ENCODE measurements at regions not wholly inside any gene's neighbourhood (a gene's known extent, or its start where the extent isn't known, plus 50 kb on each side); places are given as distances from the start of the nearest gene placed in this dataset.

GRCh38 chr9:31084350-31084749 lies 1300.1 kb upstream of the ACO1 start:
- no peak for DNase-seq

DNA sequence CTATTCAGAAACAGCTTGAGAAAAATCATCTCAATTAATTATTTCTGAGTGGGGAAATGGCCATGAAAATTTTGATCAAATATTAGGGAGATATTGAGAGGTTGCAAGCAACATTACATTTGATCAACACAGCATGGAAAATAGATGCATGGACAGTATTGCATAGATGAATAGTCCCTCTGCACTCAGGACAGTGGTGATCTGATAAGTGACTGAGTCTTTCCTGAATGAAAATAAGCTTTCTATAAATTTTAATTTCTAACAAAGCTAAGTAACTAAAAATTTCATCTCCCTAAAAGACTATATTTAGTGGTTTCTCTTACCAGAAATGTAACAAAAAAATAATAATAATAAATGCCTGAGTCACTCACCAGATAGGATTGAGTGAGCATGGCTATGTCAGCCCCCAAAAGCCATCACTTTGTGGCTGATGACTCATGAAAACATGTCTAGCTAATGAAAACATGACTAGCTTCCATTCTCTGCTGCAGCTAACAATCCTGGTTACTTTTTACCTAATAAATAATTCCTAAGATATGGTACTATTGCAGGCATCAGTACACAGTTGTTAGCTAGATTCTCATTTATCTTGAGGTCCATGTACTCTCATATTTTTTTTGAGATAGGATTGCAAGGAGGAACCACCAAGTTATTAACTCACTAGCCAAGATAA lies 1294.8 kb upstream of the ACO1 start:
- DNase-seq, result no peak

GRCh38 chr9:31100311-31100710 lies 1284.1 kb upstream of the ACO1 start:
- DNase-seq, result no peak

DNA sequence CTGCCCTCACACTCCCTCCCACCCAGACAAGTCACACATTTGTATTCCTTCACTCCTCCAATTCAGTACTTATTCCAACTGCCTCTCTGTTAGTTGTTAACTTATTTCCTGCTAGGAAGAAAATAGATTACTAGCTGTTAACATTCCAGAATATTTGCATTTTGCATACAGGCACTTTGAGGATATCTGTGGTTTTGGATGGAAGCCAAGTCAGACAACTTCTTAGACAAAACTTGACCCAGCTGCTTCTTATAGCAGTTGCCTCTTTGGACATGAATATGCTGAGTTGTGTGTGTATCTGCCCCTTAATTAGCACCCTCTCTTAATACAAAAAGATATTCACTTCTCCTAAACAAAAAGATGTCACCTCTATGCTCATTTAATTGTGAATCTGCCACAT lies 1280.6 kb upstream of the ACO1 start:
- no peak for DNase-seq

GRCh38 chr9:31104249-31104648 lies 1280.2 kb upstream of the ACO1 start:
- no peak for DNase-seq

DNA sequence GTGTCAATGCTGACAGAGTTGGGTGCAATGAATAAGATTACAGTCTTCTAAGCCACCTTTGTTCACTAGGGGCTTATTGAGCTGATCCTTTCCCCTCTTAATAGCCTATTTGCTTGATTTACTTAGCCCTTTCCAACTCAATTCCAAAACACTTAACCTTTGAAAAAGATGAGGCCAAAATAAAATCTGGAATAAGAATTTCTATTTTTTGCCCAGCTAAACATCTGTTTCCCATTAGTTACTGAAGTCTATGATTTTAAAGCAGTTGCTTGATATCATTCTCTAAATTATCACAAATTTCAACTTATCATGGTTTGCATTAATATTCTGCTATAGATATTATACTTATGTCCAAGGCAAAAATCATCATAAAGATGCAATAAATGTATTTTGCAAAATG lies 1272.0 kb upstream of the ACO1 start:
- no peak for DNase-seq

DNA sequence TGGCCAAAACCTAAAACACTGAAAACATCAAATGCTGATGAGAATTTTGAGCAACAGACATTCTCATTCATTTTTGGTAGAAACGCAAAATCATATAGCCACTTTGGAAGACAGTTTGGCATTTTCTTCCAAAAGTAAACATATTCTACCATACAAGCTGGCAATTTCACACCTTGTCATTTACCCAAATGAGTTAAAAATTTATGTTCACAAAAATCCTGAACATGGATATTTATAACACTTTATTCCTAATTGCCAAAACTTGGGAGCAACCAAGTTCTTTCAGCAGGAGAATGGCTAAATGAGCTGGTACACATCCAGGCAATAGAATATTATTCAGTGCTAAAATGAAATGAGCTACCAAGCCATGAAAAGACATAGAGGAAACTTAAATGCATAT lies 1270.1 kb upstream of the ACO1 start:
- no peak for DNase-seq

DNA sequence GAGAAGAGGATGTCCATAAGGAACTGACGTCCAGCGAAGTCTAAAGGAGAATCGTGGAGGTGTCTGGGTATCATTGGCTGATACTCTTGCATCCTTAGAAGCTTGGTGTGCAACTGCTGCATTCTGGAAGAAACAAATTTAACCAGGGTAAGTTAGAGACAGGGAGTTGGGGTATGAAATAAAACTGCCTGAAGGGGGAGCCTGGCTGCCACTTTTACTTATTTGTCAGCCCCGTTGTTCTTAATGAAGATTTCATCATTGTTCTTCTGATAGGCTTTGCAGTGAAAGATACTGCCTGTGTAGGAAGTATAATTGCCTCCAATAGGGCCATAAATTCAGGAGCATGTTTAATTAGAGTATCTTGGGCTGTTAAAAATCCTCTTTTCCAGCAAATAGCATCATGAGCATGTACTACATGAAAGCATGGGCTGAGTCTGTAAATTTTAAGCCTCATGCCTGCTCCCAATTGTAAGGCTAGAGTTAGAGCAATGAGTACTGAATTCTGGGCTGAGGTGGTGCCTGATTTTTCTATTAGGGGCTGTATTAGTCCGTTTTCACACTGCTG lies 1264.5 kb upstream of the ACO1 start:
- DNase-seq, result peak in 1 of 2 experiments; percentile 35

- no peak for DNase-seq
These were observed 1260.1 kb upstream of the ACO1 start for GRCh38 chr9:31124389-31124788.

DNA sequence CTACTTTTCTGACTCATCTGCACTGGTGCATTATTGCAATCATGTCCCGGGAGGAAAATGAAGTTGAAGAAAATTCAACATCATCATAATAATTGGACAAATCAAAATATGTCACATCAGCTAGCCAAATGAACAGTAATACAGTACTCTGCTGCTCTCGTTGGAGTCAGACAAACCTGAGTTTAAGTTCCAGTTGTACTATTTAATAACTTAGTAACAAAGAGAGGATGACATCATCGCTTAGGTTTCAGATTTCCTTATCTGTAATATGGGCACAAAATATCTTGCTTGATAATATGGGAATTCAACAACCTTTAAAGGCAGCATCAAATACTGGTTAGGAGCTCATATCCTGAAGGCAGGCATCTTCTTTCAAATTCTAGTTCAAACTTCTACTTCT lies 1248.9 kb upstream of the ACO1 start:
- no peak for DNase-seq

- no peak for DNase-seq
These were observed 1247.9 kb upstream of the ACO1 start for GRCh38 chr9:31136524-31136923.

GRCh38 chr9:31137176-31138160 lies 1247.0 kb upstream of the ACO1 start:
- no peak for DNase-seq

GRCh38 chr9:31140316-31140715 lies 1244.1 kb upstream of the ACO1 start:
- peak in 1 of 2 experiments; percentile 18 for DNase-seq

DNA sequence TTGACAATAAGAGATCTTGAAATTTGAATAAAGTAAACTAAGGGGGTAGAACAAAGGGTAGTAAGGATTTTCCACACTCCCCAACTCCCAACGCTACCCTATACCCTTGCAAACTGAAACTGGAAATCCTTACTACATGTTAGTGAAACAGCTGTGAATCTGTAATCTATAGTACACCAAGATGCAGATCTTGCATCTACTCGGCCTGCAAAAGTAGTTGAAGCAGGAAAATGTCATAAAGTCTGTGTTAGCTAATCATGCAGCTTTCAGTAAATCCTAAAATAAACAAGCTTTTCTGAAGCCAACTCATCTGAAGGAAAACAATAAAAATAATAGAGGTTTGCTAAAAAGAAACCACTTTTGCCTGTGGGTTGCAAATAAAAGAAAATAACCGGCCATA lies 1242.0 kb upstream of the ACO1 start:
- no peak for DNase-seq

- DNase-seq, result no peak
These were observed 1239.8 kb upstream of the ACO1 start for GRCh38 chr9:31144614-31145013.

- DNase-seq, result no peak
These were observed 1237.8 kb upstream of the ACO1 start for GRCh38 chr9:31146485-31147166.

- no peak for DNase-seq
These were observed 1231.1 kb upstream of the ACO1 start for GRCh38 chr9:31153250-31153840.

DNA sequence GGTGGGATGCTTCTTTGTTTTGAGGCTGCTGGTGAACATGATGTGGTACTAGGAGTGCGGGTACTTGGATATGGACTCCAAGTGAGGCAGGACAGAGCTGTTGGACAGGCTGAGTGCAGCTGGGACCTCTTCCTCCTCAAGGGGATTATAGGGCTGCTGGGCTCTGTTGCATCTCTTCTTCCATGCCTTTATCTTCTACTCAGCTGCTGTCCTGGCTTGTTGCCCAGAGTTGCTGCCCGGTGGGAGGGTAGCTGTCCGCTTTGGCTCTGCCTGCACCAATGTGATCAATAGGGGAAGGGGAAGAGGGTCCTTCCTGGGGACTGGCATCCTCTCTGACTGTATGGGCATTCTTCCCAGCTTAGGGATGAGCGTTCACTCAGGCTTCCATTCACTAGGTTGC lies 1217.9 kb upstream of the ACO1 start:
- no peak for DNase-seq

DNA sequence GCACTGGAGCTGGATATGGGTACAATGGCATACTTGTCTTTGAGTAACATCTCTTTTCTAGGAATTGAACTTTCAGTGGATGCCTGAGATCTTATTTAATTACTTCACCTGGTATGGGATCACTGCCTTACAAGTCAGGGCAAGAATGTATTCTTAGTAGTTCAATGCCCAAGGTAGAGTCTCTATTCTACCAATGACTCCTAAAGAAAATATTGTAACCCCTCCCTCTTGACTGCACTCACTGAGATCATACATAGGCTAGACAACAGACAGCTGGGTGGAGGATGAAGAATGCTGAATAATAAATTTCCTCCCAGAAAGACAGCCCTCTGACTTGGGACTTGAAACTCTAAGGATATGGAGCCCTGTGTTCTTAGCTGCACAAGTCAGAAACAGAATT lies 1216.3 kb upstream of the ACO1 start:
- no peak for DNase-seq

DNA sequence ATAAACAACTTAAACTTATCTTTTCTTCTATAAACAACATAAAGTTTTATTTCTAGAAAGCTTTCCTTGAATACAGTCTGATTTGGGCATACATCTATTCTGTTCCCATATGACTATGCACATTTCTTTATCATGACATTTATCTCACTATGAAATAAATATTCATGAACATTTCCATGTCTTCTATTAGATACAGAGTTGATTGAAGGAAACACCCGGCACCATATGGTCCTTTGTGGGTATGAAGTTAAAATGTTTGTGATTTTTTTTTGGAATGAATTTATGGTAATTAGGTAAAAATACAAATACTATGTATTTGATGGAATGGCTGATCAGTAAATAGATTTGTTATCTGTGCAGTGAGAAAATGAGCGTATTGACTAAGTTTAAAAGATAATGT lies 1209.8 kb upstream of the ACO1 start:
- no peak for DNase-seq

DNA sequence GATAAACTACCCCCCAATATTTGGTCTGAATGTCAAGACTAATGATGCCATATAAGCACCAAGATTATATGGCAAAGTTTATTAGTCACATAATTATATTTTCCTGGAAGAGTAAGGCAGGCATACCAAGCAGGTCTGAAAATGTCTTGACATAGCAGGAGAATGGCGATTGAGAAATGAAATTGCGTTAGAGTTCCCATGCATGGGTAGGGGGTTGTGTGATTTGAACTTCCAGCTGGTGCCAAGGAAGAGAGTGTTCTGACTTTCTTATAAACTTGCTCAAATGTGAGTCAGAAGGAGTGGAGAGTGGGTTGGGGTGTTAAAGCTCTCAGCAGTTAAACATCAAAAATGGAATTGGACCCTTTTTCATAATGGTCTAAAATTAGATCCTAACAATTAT lies 1200.6 kb upstream of the ACO1 start:
- no peak for DNase-seq

- DNase-seq, result no peak
These were observed 1198.6 kb upstream of the ACO1 start for GRCh38 chr9:31185831-31186230.

DNA sequence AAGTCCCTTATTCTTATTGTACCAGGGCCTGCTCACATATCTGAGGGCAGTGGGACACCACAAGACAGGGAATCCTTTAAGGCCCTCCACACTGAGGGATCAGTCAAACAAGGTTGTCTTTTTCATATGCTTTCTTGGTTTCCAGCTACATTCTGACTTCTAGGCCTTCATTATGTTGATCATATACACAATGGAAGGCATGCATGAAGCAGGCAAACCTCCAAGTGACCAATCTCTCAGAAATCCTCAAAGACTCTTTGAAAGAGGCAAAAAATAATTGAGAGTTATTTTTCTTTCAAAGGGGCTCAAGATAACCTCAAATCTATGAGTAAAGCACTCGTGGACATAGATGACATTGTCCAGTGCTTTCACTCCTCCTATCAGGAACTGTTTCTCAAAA lies 1195.9 kb upstream of the ACO1 start:
- DNase-seq, result no peak

Measured in NCI-H526 (cell line).